Stimulated activated CD4-positive, alpha-beta T cell treated with anti-CD3 and anti-CD28 coated beads, Interleukin-4, amount 100 ng/mL, for 1 hour (primary cell): ENCODE measurements at regions not wholly inside any gene's neighbourhood (a gene's known extent, or its start where the extent isn't known, plus 50 kb on each side); places are given as distances from the start of the nearest gene placed in this dataset.
"Not testable (repeated sequence)": the region's sequence is repeated elsewhere in the genome, so short reads cannot be mapped to it uniquely, and the experiment has no call there.

ENCODE experiments used
- DNase-seq: peaks from one replicate; pipeline ENCODE4 v3.0.0-alpha.2; 2020

DNA sequence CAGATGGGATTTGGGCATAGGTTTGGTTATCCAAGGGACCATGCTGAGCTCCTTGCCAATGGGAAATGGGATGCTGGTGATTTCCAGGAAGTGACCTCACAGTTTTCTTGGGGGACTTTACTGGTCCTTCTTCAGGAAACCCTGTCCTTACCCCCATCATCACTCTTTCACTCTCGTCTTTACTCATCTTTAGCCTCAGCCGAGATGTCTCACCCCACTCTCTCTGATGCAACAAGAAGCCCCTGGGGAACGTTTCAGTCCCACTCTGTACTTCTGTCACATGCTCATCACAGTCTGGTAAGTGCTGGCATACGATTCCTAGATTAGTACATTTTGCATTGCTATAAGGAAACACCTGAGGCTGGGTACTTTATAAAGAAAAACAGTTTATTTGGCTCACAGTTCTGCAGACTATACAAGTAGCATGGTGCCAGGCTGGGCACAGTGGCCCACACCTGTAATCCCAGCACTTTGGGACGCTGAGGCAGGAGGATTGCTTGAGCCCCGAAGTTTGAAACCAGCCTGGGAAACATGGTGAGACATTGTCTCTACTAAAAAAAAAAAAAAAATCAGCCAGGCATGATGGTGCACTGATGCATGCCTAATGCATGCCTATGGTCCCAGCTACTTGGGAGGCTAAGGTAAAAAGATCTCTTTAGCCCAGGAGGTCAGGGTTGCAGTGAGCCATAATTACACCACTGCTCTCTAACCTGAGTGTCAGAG, 63.5 kb upstream of the VKORC1L1 start:
- no peak for DNase-seq

GRCh38 chr7:65809982-65810288, 62.9 kb upstream of the VKORC1L1 start:
- no peak for DNase-seq

GRCh38 chr7:65812281-65812680, 60.6 kb upstream of the VKORC1L1 start:
- DNase-seq, result no peak

- DNase-seq, result not testable (repeated sequence)
Measured at GRCh38 chr7:65814556-65815167, 58.2 kb upstream of the VKORC1L1 start.

DNA sequence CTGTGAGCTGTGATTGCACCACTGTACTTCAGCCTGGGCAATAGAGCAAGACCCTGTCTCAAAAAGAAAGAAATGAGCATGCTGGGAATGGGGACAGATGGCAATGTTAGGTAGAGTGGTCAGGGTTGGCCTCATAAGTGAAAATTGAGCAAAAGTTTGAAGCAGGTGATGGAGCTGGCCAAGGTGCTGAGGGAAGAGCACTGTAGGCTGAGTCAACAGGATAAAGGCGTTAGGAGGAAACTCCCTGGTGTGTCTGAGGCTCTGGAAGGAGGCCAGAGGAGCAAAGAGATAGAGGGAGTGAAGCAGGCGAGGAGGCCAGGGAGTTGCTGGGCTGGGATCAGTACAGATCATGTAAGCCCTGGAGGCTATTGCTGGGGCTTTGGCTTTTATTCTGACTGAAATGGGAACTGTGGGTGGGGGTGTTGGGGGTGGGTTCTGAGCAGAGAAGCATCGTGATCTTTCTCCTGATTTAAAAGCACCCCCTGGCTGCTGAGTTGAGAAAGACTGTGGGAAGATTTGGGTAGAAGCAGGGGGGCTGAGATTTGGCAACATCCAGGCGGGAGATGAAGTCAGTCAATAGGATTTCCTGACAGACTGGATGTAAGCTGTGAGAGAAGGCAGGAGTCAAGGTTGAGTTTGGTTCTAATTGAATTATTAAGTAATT, 52.5 kb upstream of the VKORC1L1 start:
- no peak for DNase-seq
